ENCODE measurements at regions not wholly inside any gene's neighbourhood (a gene's known extent, or its start where the extent isn't known, plus 50 kb on each side); places are given as distances from the start of the nearest gene placed in this dataset.

DNA sequence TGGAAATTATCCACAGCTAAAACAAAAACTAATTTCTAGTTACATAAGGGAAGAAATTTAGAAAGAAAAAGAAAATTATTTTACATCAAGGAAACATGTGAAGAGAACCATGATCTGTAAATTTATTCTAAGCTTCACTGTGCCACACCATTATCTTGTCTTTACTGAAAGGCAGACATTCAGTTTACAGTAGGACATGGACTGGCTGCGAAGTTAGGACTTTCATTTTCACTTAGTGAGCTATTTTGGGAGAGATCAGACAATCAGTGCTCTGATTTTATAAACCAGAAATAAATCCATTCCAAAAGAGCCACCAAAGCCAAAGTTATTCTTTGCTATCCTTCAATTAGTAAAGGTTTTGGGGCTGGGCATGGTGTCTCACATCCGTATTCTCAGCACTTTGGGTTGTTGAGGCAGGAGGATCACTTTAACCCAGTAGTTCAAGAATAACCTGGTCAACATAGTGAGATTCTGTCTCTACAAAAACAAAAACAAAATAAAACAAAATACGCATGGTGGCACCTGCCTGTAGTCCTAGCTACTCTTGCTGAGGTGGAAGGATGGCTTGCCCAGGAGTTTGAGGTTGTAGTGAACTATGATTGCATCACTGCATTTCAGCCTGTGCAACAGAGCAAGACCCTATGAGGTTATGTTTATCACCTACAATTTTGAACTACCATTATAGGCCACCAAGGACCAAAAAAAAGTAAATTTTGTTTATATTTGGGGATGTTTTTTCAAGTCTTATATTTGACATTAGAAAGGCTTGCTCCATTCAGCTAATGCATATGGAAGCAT is 1084.8 kb upstream of the ATXN7L3B start:
- TF ChIP-seq POLR2A (IDR thresholded peaks at IDR 0.05) (no peak), CTCF (IDR thresholded peaks at IDR 0.05) (no peak), EP300 (IDR thresholded peaks at IDR 0.05) (no peak)

Data from tibial nerve (tissue), 4 donors.